ENCODE measurements at regions not wholly inside any gene's neighbourhood (a gene's known extent, or its start where the extent isn't known, plus 50 kb on each side); places are given as distances from the start of the nearest gene placed in this dataset.
"Not testable (repeated sequence)": the region's sequence is repeated elsewhere in the genome, so short reads cannot be mapped to it uniquely, and the experiment has no call there.

- no peak for DNase-seq (ENCODE audit: low read depth)
Observed at GRCh38 chr1:47684964-47685762, 247.3 kb downstream of the FOXD2 start.

GRCh38 chr1:47685763-47686066 lies 247.9 kb downstream of the FOXD2 start:
- no peak for DNase-seq (ENCODE audit: low read depth)

GRCh38 chr1:47686731-47687630 lies 249.1 kb downstream of the FOXD2 start:
- no peak for DNase-seq (ENCODE audit: low read depth)

- no peak for DNase-seq (ENCODE audit: low read depth)
Observed at GRCh38 chr1:47687631-47688460, 250.0 kb downstream of the FOXD2 start.

- DNase-seq (ENCODE audit: low read depth) = no peak
Observed at GRCh38 chr1:47688461-47689296, 250.8 kb downstream of the FOXD2 start.

DNA sequence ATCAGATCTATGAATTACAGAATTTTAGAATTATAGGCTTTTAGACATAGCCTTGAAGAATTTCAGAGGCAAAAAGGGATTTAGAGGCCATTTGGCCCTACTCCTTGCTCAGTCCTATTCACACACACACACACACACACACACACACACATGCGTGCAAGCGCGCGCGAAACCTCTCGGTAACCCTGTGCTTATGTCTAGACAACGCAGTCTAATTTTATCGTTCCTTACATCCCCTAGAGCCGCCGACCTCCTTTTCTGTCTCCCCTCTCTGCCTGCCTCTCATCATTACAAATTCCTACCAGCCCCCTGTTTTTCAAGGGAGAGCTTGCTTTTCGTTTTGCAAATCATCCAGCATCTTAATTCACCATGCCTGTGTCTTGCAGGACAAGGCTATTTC lies 252.1 kb downstream of the FOXD2 start:
- no peak for DNase-seq (ENCODE audit: low read depth)

DNA sequence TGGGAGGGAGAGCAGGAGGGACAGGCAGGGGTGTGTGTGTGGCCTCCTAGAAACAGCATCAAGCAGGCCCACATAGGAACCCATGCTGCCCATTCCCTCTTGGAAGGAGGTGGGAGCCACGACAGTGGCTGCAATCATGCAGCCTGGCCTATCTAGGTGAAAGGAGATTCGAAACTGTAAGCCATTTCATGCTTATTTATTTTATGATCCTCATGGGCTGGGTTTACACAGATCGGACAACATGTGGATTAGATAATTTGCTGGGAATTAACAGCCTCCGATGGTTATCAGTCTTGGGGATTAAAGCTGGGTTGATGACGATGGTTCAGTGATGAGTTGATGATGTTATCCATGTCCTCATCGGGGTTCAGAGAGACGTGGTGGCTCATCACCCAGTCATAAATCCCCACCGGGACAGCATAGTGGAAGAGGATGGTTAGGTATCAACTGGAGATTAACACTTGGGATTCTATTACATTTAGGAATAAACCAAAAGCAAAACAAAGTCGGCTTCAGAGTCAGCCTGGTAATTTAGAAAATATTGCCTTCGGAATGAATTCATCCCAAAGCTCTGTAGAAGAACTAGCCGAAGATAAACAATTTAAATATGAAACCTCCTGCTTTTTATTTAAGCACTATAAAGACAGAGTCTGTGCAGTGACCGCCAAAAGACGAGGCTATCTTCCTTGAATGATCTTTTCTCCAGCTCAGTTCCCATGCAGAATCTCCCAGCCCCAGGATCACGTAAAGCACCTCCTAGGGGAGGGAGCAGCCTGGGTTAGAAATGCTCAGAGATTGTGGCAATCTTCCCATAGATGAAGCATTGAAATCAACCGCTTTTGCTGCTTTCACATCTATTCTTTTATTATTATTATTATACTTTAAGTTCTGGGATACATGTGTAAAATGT lies 252.8 kb downstream of the FOXD2 start:
- DNase-seq (ENCODE audit: low read depth) = no peak

- DNase-seq (ENCODE audit: low read depth) = not testable (repeated sequence)
Observed at GRCh38 chr1:47691293-47691692, 253.4 kb downstream of the FOXD2 start.

GRCh38 chr1:47692196-47692595 lies 254.4 kb downstream of the FOXD2 start:
- no peak for DNase-seq (ENCODE audit: low read depth)

DNA sequence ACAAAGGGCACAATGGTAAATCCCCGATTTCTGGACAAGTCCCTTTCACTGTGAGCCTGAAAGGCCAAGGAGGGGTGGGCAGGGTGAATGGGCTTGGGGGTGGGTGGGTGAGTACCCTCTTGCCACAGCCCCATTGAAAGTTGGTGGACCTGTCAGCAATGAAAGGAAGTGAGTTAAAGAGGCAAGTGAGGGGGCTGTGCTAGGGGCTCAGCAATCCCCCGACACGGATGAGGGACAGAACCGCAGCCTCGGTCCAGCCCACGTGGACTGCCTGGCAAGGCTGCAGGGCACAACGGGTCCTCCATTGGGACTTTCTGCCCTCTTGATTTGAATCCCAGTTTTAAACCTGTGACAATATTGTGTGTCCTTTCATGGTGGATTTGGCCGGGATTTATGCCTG lies 255.3 kb downstream of the FOXD2 start:
- no peak for DNase-seq (ENCODE audit: low read depth)

DNA sequence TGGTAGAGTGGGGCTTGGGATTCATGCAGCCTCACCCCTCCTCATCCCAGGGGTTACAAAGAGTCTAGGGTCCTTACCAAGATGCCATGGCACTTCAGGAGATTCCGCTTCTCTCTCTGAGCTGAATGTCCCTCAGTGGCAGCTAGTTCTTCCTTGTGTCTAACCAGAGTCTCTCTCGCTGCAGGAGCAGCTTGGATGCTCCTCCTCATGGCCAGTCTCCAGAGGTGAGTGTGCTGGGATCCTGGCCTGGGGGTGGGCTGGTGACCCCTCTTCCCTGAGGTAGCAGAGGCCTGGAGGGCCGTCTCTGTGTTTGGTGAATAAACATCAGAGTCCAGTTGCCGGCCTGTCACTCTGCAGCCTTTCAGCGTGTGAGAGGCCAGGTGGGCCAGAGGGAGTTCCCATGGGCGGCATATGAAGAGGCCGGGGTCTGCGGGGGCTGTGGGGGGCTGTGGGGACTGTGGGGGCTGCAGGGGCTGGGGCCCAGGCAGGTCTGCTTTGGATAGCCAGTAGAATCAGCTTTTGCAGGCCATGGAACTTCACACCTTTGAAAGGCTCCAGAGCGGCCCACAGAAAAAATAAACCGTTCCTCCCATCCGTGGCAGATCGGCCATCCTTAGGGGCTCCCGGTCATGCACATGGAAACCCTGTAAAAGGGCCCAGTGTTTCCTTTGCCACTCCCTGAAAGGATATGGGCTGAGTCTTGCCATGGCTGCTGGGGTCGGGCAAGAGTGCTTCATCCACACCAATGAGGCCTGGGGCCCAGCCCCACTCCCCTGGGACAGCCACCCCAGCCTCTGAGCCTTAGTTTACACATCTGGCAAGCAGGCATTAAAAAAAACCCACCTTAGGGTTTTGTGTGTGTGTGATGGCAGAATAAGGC lies 256.4 kb downstream of the FOXD2 start:
- DNase-seq (ENCODE audit: low read depth) = no peak

- DNase-seq (ENCODE audit: low read depth) = no peak
Observed at GRCh38 chr1:47696404-47696736, 258.5 kb downstream of the FOXD2 start.

DNA sequence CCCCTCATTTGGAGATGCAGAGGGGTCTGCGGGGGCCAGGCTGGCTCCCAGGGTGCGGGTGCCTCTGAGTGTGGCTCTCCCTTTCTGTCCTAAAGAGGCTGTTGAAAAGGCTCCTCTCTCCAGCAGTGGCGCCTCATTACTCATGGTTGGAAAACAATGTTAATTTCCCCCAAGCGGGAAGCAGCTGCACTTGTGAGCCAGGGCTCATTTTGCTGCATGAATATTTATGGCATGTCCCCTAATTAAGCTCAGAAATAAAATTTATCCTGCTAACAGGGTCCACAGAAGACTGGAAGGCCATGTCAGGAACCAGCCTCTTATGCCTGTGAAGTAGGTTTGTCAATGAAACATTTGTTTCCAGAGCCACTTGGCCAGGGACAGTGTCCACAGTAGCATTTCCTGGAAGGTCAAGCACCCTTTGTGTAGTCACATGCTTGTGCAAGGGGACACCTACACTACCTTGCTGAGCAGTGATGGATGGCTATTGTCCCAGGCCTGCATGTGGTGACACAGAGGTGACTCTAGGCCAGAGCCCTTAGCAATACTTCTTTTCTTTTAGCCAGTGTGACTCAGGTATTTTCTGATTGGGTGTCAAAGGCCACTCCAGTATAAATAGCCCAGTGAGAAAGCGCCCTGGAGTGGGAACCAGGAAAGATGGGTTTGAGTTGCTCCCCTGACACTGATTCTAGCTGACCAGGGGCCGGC lies 259.0 kb downstream of the FOXD2 start:
- DNase-seq (ENCODE audit: low read depth) = no peak

DNA sequence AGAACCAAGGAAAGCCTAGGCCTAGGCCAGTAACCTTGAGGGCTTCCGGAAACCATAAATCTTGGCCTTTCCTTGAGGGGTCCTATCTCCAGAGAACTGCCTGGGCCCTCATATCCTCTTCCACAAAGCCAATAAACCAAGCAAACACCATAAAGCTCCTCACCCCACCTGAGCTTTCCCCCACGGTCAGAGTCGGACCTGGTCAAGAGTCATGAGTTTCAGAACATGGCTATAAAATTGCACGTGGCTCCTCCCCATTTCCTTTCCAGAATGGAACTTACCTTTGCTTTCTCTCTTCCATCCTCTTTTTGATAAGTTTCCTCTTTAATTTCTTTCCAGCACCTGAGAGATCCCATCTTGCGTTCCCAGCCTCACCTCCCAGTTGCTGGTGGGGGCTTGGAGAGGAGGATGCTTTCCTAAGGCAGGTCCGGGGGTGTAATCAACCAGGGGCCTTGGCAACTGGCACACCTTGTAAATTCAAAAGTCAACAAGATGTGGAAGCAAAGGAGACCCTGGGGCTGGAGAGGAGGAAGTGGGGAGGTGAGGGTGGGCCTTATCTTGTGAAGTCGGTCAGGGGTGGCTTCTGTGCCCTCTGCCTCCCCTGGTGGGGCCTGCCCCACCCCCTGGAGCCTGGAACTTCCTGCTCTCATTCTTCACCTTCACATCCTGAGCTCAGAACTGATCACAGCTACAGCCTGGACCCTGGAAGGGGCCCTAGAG lies 259.9 kb downstream of the FOXD2 start:
- DNase-seq (ENCODE audit: low read depth) = no peak

- DNase-seq (ENCODE audit: low read depth) = no peak
Observed at GRCh38 chr1:47699492-47700235, 261.8 kb downstream of the FOXD2 start.

- no peak for DNase-seq (ENCODE audit: low read depth)
Observed at GRCh38 chr1:47701283-47701682, 263.4 kb downstream of the FOXD2 start.

DNA sequence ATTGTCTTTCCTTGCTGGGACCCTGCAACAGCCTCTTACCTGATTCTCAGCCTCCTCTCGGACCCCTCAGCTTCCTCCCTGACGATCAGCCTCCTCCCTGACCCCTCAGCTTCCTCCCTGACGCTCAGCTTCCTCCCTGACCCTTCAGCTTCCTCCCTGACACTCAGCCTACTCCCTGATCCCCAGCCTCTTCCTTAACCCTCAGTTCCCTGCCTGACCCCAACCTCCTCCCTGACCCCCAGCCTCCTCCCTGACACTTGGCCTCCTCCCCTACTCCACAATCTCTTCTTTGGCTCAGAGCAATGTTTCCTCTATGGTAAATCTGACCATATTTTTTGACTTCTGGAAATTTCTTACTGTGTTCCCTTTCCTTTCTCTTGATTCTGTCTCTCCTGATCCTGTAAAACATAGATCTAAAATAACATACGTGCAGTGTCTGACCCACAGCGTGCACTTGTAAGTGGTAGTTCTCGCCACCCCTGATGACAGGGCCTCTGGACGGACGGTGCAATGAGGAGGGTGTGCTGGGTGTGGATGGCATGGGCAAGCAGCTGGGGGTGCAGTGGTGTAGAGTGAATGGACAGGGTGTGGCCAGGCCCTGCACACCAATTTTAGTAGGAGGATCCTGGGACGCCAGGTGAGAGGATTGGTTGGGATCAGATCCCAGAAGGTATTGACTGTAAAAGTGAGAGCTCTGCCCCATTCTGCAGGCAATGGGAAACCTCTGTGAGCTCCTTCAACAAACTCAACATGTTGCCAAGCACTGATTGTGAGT lies 264.1 kb downstream of the FOXD2 start:
- no peak for DNase-seq (ENCODE audit: low read depth)

Data from activated gamma-delta T cell treated with anti-CD3 and anti-CD28 coated beads, Interleukin-2, amount 50 U/mL, for 16 hours (primary cell).